BLaER1 treated with 17β-estradiol and CSF1 and Interleukin-3, amounts not matched to agents 10 nM and 100 nM (cell line): ENCODE measurements at regions not wholly inside any gene's neighbourhood (a gene's known extent, or its start where the extent isn't known, plus 50 kb on each side); places are given as distances from the start of the nearest gene placed in this dataset.

ENCODE experiments used
- H3K27ac ChIP-seq, 11 experiments: shearing (Covaris generic); formaldehyde crosslinking; 2 replicates each; pipeline ENCODE4 v1.8.1; 2022
- H3K27me3 ChIP-seq, 11 experiments: shearing (Covaris generic); formaldehyde crosslinking; 2 replicates each; pipeline ENCODE4 v1.8.1; 2022
- H3K36me3 ChIP-seq, 11 experiments: shearing (Covaris generic); formaldehyde crosslinking; 2 replicates each; pipeline ENCODE4 v1.8.1; 2022
- H3K4me1 ChIP-seq, 10 experiments: shearing (Covaris generic); formaldehyde crosslinking; 2 replicates each; pipeline ENCODE4 v1.8.1; 2022
- H3K4me2 ChIP-seq, 11 experiments: shearing (Covaris generic); formaldehyde crosslinking; 2 replicates each; pipeline ENCODE4 v1.8.1; 2022
- H3K4me3 ChIP-seq, 10 experiments: shearing (Covaris generic); formaldehyde crosslinking; 2 replicates each; pipeline ENCODE4 v1.8.1; 2022
- H3K9ac ChIP-seq, 11 experiments: shearing (Covaris generic); formaldehyde crosslinking; 2 replicates each; pipeline ENCODE4 v1.8.1; 2022
- H3K9me3 ChIP-seq, 11 experiments: shearing (Covaris generic); formaldehyde crosslinking; replicated peaks in 1 of 11; 2 replicates each; pipeline ENCODE4 v1.8.1; 2022
- H4K20me1 ChIP-seq, 11 experiments: shearing (Covaris generic); formaldehyde crosslinking; 2 replicates each; pipeline ENCODE4 v1.8.1; 2022
- Cebpa-rat ChIP-seq, 11 experiments: shearing (Covaris generic); IDR thresholded peaks; 2 replicates each; pipeline ENCODE4 v1.8.1; 2022

- H4K20me1 ChIP-seq: no peaks in the 10 kb centered on the region
- no peak overlapping the region for H3K9ac ChIP-seq
- no peak for TF ChIP-seq Cebpa-rat (IDR thresholded peaks at IDR 0.05)
- H3K27me3 ChIP-seq: peaks cover 59 to 97% (median 91%) of the 10 kb centered on the region in 11 experiments
- H3K36me3 ChIP-seq: no peaks in the 10 kb centered on the region
- no peaks in the 10 kb centered on the region for H3K4me1 ChIP-seq
- H3K9me3 ChIP-seq: no peaks in the 10 kb centered on the region
- no peak overlapping the region for H3K4me3 ChIP-seq
- H3K27ac ChIP-seq: no peak overlapping the region
- H3K4me2 ChIP-seq: no peak overlapping the region
These were observed 365.3 kb upstream of the TEX13C start for GRCh38 chrX:124954402-124954801.

GRCh38 chrX:124960454-124960853, 359.2 kb upstream of the TEX13C start:
- no peak for TF ChIP-seq Cebpa-rat (IDR thresholded peaks at IDR 0.05)
- H3K27ac ChIP-seq: no peak overlapping the region
- no peaks in the 10 kb centered on the region; a peak in 1 of 22 replicates for H4K20me1 ChIP-seq
- no peaks in the 10 kb centered on the region for H3K4me1 ChIP-seq
- no peak overlapping the region for H3K4me2 ChIP-seq
- no peaks in the 10 kb centered on the region for H3K9me3 ChIP-seq
- peaks cover 61 to 97% (median 88%) of the 10 kb centered on the region in 11 experiments for H3K27me3 ChIP-seq
- H3K4me3 ChIP-seq: no peak overlapping the region
- H3K9ac ChIP-seq: no peak overlapping the region
- H3K36me3 ChIP-seq: no peaks in the 10 kb centered on the region

- H4K20me1 ChIP-seq: no peaks in the 10 kb centered on the region; a peak in 1 of 22 replicates
- no peaks in the 10 kb centered on the region for H3K36me3 ChIP-seq
- no peak within 1 kb of the TSS for H3K4me3 ChIP-seq
- H3K27ac ChIP-seq: no peak within 1 kb of the TSS
- peaks cover 0 to 4% (median 0%) of the 10 kb centered on the region in 11 experiments; a peak in 2 of 22 replicates for H3K9me3 ChIP-seq
- H3K27me3 ChIP-seq: peaks cover 69 to 96% (median 90%) of the 10 kb centered on the region in 11 experiments
- no peak within 1 kb of the TSS for H3K4me2 ChIP-seq
- H3K4me1 ChIP-seq: no peaks in the 10 kb centered on the region
- H3K9ac ChIP-seq: no peak within 1 kb of the TSS
- TF ChIP-seq Cebpa-rat (IDR thresholded peaks at IDR 0.05): no peak
These were observed 356.0 kb upstream of the TEX13C start, which contains the start of gene TENM1 for GRCh38 chrX:124963717-124964116. Gene TENM1, minus strand, starts transcription at chrX:124963817.

GRCh38 chrX:124975456-124975855, 344.2 kb upstream of the TEX13C start:
- H3K36me3 ChIP-seq: no peaks in the 10 kb centered on the region
- H3K4me1 ChIP-seq: no peaks in the 10 kb centered on the region
- no peaks in the 10 kb centered on the region for H3K9me3 ChIP-seq
- H3K9ac ChIP-seq: no peak overlapping the region
- H3K4me3 ChIP-seq: no peak overlapping the region
- no peak overlapping the region for H3K4me2 ChIP-seq
- no peaks in the 10 kb centered on the region for H4K20me1 ChIP-seq
- TF ChIP-seq Cebpa-rat (IDR thresholded peaks at IDR 0.05): no peak
- H3K27ac ChIP-seq: no peak overlapping the region
- H3K27me3 ChIP-seq: peaks cover 40 to 87% (median 67%) of the 10 kb centered on the region in 11 experiments

GRCh38 chrX:124981420-124981819, 338.3 kb upstream of the TEX13C start:
- no peaks in the 10 kb centered on the region for H3K9me3 ChIP-seq
- no peak for TF ChIP-seq Cebpa-rat (IDR thresholded peaks at IDR 0.05)
- H3K36me3 ChIP-seq: no peaks in the 10 kb centered on the region
- H3K4me3 ChIP-seq: no peak overlapping the region
- H3K4me2 ChIP-seq: no peak overlapping the region
- H3K27ac ChIP-seq: no peak overlapping the region
- peaks cover 55 to 94% (median 82%) of the 10 kb centered on the region in 11 experiments for H3K27me3 ChIP-seq
- no peak overlapping the region for H3K9ac ChIP-seq
- H4K20me1 ChIP-seq: no peaks in the 10 kb centered on the region
- no peaks in the 10 kb centered on the region for H3K4me1 ChIP-seq

- Histone ChIP-seq H3K4me1 (no peaks in the 10 kb centered on the region), H3K9me3 (no peaks in the 10 kb centered on the region), H3K27me3 (peaks cover 44 to 94% (median 79%) of the 10 kb centered on the region in 11 experiments), H3K4me3 (no peak overlapping the region), H3K36me3 (no peaks in the 10 kb centered on the region), H3K4me2 (no peak overlapping the region), H4K20me1 (no peaks in the 10 kb centered on the region), H3K27ac (no peak overlapping the region), H3K9ac (no peak overlapping the region)
- TF ChIP-seq Cebpa-rat (IDR thresholded peaks at IDR 0.05): no peak
These were observed 335.4 kb upstream of the TEX13C start for GRCh38 chrX:124984140-124984813.

- H3K4me1 ChIP-seq: no peaks in the 10 kb centered on the region
- no peak overlapping the region for H3K4me2 ChIP-seq
- no peak overlapping the region for H3K4me3 ChIP-seq
- no peak for TF ChIP-seq Cebpa-rat (IDR thresholded peaks at IDR 0.05)
- no peak overlapping the region for H3K9ac ChIP-seq
- no peaks in the 10 kb centered on the region for H4K20me1 ChIP-seq
- peaks cover 49 to 96% (median 88%) of the 10 kb centered on the region in 11 experiments for H3K27me3 ChIP-seq
- H3K27ac ChIP-seq: no peak overlapping the region
- no peaks in the 10 kb centered on the region for H3K9me3 ChIP-seq
- no peaks in the 10 kb centered on the region for H3K36me3 ChIP-seq
These were observed 333.4 kb upstream of the TEX13C start for GRCh38 chrX:124986284-124986683.

GRCh38 chrX:124993735-124994134, 325.9 kb upstream of the TEX13C start:
- Histone ChIP-seq H4K20me1 (no peaks in the 10 kb centered on the region), H3K27me3 (peaks cover 59 to 100% (median 97%) of the 10 kb centered on the region in 11 experiments), H3K4me3 (no peak overlapping the region), H3K27ac (no peak overlapping the region), H3K36me3 (no peaks in the 10 kb centered on the region), H3K9ac (no peak overlapping the region), H3K4me1 (no peaks in the 10 kb centered on the region), H3K9me3 (no peaks in the 10 kb centered on the region), H3K4me2 (no peak overlapping the region)
- TF ChIP-seq Cebpa-rat (IDR thresholded peaks at IDR 0.05): no peak

GRCh38 chrX:124994404-124994803, 325.3 kb upstream of the TEX13C start:
- Histone ChIP-seq H3K9ac (no peak overlapping the region), H3K4me2 (no peak overlapping the region), H3K27ac (no peak overlapping the region), H3K27me3 (peaks cover 62 to 100% (median 96%) of the 10 kb centered on the region in 11 experiments), H3K36me3 (no peaks in the 10 kb centered on the region), H4K20me1 (no peaks in the 10 kb centered on the region), H3K4me1 (no peaks in the 10 kb centered on the region), H3K9me3 (no peaks in the 10 kb centered on the region), H3K4me3 (no peak overlapping the region)
- no peak for TF ChIP-seq Cebpa-rat (IDR thresholded peaks at IDR 0.05)
